Astrocyte (in vitro differentiated cells and primary cell): ENCODE measurements at regions not wholly inside any gene's neighbourhood (a gene's known extent, or its start where the extent isn't known, plus 50 kb on each side); places are given as distances from the start of the nearest gene placed in this dataset.

Experiments
- EZH2 ChIP-seq: IDR thresholded peaks from 2 replicates; pipeline ENCODE4 v1.6.1; 2012; ENCODE audit warnings: mild to moderate bottlenecking, low read length, inconsistent platforms; ENCODE audit not compliant: insufficient read depth
- TF ChIP-seq, protein P1 (sequence below): IDR thresholded peaks from 2 replicates; pipeline ENCODE4 v1.5.1; 2011; ENCODE audit warnings: low read depth, mild to moderate bottlenecking, inconsistent platforms, low read length, moderate library complexity; ENCODE audit not compliant: insufficient read depth

- TF ChIP-seq, protein P1, sequence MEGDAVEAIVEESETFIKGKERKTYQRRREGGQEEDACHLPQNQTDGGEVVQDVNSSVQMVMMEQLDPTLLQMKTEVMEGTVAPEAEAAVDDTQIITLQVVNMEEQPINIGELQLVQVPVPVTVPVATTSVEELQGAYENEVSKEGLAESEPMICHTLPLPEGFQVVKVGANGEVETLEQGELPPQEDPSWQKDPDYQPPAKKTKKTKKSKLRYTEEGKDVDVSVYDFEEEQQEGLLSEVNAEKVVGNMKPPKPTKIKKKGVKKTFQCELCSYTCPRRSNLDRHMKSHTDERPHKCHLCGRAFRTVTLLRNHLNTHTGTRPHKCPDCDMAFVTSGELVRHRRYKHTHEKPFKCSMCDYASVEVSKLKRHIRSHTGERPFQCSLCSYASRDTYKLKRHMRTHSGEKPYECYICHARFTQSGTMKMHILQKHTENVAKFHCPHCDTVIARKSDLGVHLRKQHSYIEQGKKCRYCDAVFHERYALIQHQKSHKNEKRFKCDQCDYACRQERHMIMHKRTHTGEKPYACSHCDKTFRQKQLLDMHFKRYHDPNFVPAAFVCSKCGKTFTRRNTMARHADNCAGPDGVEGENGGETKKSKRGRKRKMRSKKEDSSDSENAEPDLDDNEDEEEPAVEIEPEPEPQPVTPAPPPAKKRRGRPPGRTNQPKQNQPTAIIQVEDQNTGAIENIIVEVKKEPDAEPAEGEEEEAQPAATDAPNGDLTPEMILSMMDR = no peak
- no peak for TF ChIP-seq EZH2
Measured at GRCh38 chr3:66761093-66761780, 236.9 kb upstream of the KBTBD8 start.
